H9 (cell line): ENCODE measurements at regions not wholly inside any gene's neighbourhood (a gene's known extent, or its start where the extent isn't known, plus 50 kb on each side); places are given as distances from the start of the nearest gene placed in this dataset.

Experiments used
- DNase-seq: peaks from one replicate; pipeline ENCODE4 v3.0.0-alpha.2; 2017
- H2AFZ ChIP-seq: one replicate; pipeline ENCODE4 v1.6.1; 2013; ENCODE audit warnings: mild to moderate bottlenecking, low read length, control low read depth, moderate library complexity
- H2AK5ac ChIP-seq: 2 replicates; pipeline ENCODE4 v1.6.1; 2013; ENCODE audit warnings: low read length, control low read depth, mixed read lengths; ENCODE audit not compliant: insufficient read length
- H2BK120ac ChIP-seq: one replicate; pipeline ENCODE4 v1.6.1; 2013; ENCODE audit warnings: low read depth, mild to moderate bottlenecking, low read length, control low read depth, inconsistent platforms; ENCODE audit not compliant: poor library complexity, severe bottlenecking
- H2BK12ac ChIP-seq: 2 replicates; pipeline ENCODE4 v1.6.1; 2013; ENCODE audit warnings: low read length, control low read depth, mixed read lengths, low read depth; ENCODE audit not compliant: insufficient read length
- H2BK15ac ChIP-seq: 2 replicates; pipeline ENCODE4 v1.6.1; 2013; ENCODE audit warnings: low read depth, low read length, control low read depth
- H2BK20ac ChIP-seq: one replicate; pipeline ENCODE4 v1.6.1; 2013; ENCODE audit warnings: low read depth, mild to moderate bottlenecking, low read length, control low read depth, inconsistent platforms; ENCODE audit not compliant: poor library complexity, severe bottlenecking
- H2BK5ac ChIP-seq: 2 replicates; pipeline ENCODE4 v1.6.1; 2013; ENCODE audit warnings: low read length, control low read depth, mixed read lengths; ENCODE audit not compliant: insufficient read length
- H3K14ac ChIP-seq: 2 replicates; pipeline ENCODE4 v1.6.1; 2013; ENCODE audit warnings: low read length, control low read depth; ENCODE audit not compliant: insufficient read depth
- H3K18ac ChIP-seq: 2 replicates; pipeline ENCODE4 v1.6.1; 2013; ENCODE audit warnings: low read depth, mild to moderate bottlenecking, mixed read lengths, low read length, control low read depth; ENCODE audit not compliant: insufficient read length
- H3K23ac ChIP-seq: 2 replicates; pipeline ENCODE4 v1.6.1; 2013; ENCODE audit warnings: low read length, control low read depth, mixed read lengths, low read depth; ENCODE audit not compliant: insufficient read length
- H3K23me2 ChIP-seq: 2 replicates; pipeline ENCODE4 v1.6.1; 2013; ENCODE audit warnings: low read depth, mild to moderate bottlenecking, mixed read lengths, low read length, control low read depth; ENCODE audit not compliant: insufficient read length, poor library complexity, severe bottlenecking
- H3K27ac ChIP-seq: 2 replicates; pipeline ENCODE4 v1.5.1; 2013; ENCODE audit warnings: low read length, control low read depth, mixed read lengths, low read depth; ENCODE audit not compliant: insufficient read length
- H3K27me3 ChIP-seq: 2 replicates; pipeline ENCODE4 v1.6.1; 2013; ENCODE audit warnings: low read length, control low read depth, inconsistent platforms; ENCODE audit not compliant: insufficient read depth
- H3K4ac ChIP-seq: 2 replicates; pipeline ENCODE4 v1.6.1; 2013; ENCODE audit warnings: low read depth, mild to moderate bottlenecking, control low read depth, inconsistent platforms, low read length, moderate library complexity
- H3K4me1 ChIP-seq: 2 replicates; pipeline ENCODE4 v1.6.1; 2013; ENCODE audit warnings: low read length, control low read depth, inconsistent platforms; ENCODE audit not compliant: insufficient read depth
- H3K4me2 ChIP-seq: 2 replicates; pipeline ENCODE4 v1.6.1; 2013; ENCODE audit warnings: low read length, control low read depth, mixed read lengths; ENCODE audit not compliant: insufficient read length, insufficient read depth
- H3K56ac ChIP-seq: 2 replicates; pipeline ENCODE4 v1.6.1; 2013; ENCODE audit warnings: low read depth, mild to moderate bottlenecking, mixed read lengths, low read length, control low read depth; ENCODE audit not compliant: insufficient read length
- H3K79me1 ChIP-seq: 2 replicates; pipeline ENCODE4 v1.6.1; 2013; ENCODE audit warnings: low read depth, mild to moderate bottlenecking, moderate library complexity, low read length, control low read depth, inconsistent platforms; ENCODE audit not compliant: insufficient read depth, poor library complexity, severe bottlenecking
- H3K79me2 ChIP-seq: 2 replicates; pipeline ENCODE4 v1.6.1; 2013; ENCODE audit warnings: low read length, control low read depth, inconsistent platforms; ENCODE audit not compliant: insufficient read depth
- H3K9ac ChIP-seq: 2 replicates; pipeline ENCODE4 v1.6.1; 2013; ENCODE audit warnings: low read length, control low read depth, mixed read lengths; ENCODE audit not compliant: insufficient read length; ENCODE audit errors: extremely low read depth
- H3K9me3 ChIP-seq: one replicate; pipeline ENCODE4 v1.6.1; 2013; ENCODE audit warnings: low read depth, low read length, inconsistent platforms; ENCODE audit not compliant: control insufficient read depth
- H3T11ph ChIP-seq: one replicate; pipeline ENCODE4 v1.6.1; 2013; ENCODE audit warnings: mild to moderate bottlenecking, low read length, control low read depth, inconsistent platforms
- H4K20me1 ChIP-seq: one replicate; pipeline ENCODE4 v1.6.1; 2013; ENCODE audit not compliant: control insufficient read depth, insufficient read length, insufficient read depth
- H4K5ac ChIP-seq: 2 replicates; pipeline ENCODE4 v1.6.1; 2013; ENCODE audit warnings: low read depth, mild to moderate bottlenecking, mixed read lengths, low read length, control low read depth; ENCODE audit not compliant: insufficient read length
- H4K8ac ChIP-seq: replicated peaks from 2 replicates; pipeline ENCODE4 v1.6.1; 2013; ENCODE audit warnings: low read length, control low read depth, mixed read lengths, low read depth; ENCODE audit not compliant: insufficient read length
- H4K91ac ChIP-seq: 2 replicates; pipeline ENCODE4 v1.6.1; 2013; ENCODE audit warnings: low read depth, mild to moderate bottlenecking, moderate library complexity, mixed read lengths, low read length, control low read depth; ENCODE audit not compliant: insufficient read length
- H3K27ac Mint-ChIP-seq, 3 experiments: 2 replicates in 2 of 3; 3 replicates in 1 of 3; pipeline ENCODE4 v1.8.0; 2020 to 2021; ENCODE audit warnings: mixed read lengths in 3 of 3, mild to moderate bottlenecking in 1 of 3, moderate library complexity in 1 of 3
- H3K27me3 Mint-ChIP-seq: 2 replicates; pipeline ENCODE4 v1.8.0; 2021; ENCODE audit warnings: low read depth, mild to moderate bottlenecking, moderate library complexity, mixed read lengths
- H3K36me3 Mint-ChIP-seq, 3 experiments: 2 replicates in 2 of 3; 3 replicates in 1 of 3; pipeline ENCODE4 v1.8.0; 2020 to 2021; ENCODE audit warnings: low read depth in 3 of 3, mixed read lengths in 3 of 3; ENCODE audit not compliant: insufficient read depth in 1 of 3
- H3K4me1 Mint-ChIP-seq, 2 experiments: 2 replicates each; pipeline ENCODE4 v1.8.0; 2020; ENCODE audit warnings: mixed read lengths in 2 of 2
- H3K4me3 Mint-ChIP-seq, 2 experiments: 2 replicates in 1 of 2; 3 replicates in 1 of 2; pipeline ENCODE4 v1.8.0; 2020 to 2021; ENCODE audit warnings: mild to moderate bottlenecking in 2 of 2, mixed read lengths in 2 of 2, moderate library complexity in 1 of 2
- H3K9me3 Mint-ChIP-seq, 2 experiments: 2 replicates in 1 of 2; 3 replicates in 1 of 2; pipeline ENCODE4 v1.8.0; 2020; ENCODE audit warnings: mild to moderate bottlenecking in 2 of 2, mixed read lengths in 2 of 2, moderate library complexity in 1 of 2
- WGBS: extraction: QIAGEN DNeasy Blood & Tissue Kit; methylation state at CpG from one replicate; pipeline ENCODE4 v1.1.7; 2013; ENCODE audit warnings: missing lambda C conversion rate, low lambda C conversion rate, mixed read lengths; ENCODE audit not compliant: insufficient read length; ENCODE audit errors: extremely low coverage; 5-methylcytosine and 5-hydroxymethylcytosine counted together
- TF ChIP-seq, protein P1 (sequence below): fragments of 200-600 bp; sonication (generic); conservative IDR thresholded peaks from 3 replicates; pipeline ENCODE4 v1.8.0; 2021; ENCODE audit warnings: antibody characterized with exemption, mild to moderate bottlenecking

DNA sequence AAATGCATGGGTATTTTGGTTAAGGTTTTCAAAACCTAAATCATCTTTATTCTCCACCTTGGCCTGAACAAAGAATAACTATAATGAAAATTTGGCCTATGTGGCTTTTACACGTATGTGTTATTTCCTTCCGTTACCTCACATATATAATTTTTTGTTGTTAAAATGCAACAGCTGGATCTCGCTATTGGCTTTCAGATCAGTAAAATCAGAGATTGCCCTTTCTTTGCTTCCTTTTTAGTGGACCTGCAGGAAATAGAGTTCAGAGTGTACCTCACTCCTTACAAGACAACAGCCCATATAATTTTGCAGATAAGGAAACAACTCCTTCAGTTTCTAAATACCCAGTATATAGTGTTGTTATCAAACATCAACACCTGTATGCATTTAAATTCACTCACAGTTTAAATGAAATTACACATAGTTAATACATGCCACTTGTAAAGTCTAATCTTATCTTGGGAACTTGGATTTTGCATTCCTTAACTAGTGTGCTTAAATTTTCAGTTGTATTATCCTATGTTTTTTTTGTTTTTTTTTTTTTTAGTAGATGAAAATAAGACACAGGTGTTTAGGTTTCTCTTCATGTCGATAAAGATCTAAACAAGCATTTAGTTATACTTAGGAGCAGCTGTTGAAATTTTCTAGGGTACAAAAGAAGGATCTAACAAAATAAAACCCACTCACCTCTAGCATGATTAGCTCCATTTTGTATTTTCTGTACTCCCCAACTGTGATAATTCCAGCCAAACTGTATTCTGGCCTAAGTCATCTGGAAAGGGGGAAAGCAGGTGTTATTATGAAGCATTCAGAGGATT, 96.2 kb upstream of the SPRY1 start:
- TF ChIP-seq, protein P1, sequence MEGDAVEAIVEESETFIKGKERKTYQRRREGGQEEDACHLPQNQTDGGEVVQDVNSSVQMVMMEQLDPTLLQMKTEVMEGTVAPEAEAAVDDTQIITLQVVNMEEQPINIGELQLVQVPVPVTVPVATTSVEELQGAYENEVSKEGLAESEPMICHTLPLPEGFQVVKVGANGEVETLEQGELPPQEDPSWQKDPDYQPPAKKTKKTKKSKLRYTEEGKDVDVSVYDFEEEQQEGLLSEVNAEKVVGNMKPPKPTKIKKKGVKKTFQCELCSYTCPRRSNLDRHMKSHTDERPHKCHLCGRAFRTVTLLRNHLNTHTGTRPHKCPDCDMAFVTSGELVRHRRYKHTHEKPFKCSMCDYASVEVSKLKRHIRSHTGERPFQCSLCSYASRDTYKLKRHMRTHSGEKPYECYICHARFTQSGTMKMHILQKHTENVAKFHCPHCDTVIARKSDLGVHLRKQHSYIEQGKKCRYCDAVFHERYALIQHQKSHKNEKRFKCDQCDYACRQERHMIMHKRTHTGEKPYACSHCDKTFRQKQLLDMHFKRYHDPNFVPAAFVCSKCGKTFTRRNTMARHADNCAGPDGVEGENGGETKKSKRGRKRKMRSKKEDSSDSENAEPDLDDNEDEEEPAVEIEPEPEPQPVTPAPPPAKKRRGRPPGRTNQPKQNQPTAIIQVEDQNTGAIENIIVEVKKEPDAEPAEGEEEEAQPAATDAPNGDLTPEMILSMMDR = no peak

More for the DNA sequence above, 96.2 kb upstream of the SPRY1 start:
- Mint-ChIP-seq H3K4me1 (peaks cover 44 to 48% of the 10 kb centered on the region in 2 experiments), H3K27ac (no peak overlapping the region), H3K9me3 (no peaks in the 10 kb centered on the region; a peak in 1 of 5 replicates), H3K36me3 (no peaks in the 10 kb centered on the region; a peak in 1 of 7 replicates), H3K27me3 (no peaks in the 10 kb centered on the region), H3K4me3 (no peak overlapping the region)
- H3K27me3 ChIP-seq = no peaks in the 10 kb centered on the region
- H2AK5ac ChIP-seq = no peak overlapping the region
- H3K18ac ChIP-seq = no peak overlapping the region
- H3T11ph ChIP-seq = no peak overlapping the region
- no peak for DNase-seq
- WGBS = no CpG with 5 or more reads among the region's 4 CpGs
- no peak overlapping the region for H3K4me2 ChIP-seq
- no peaks in the 10 kb centered on the region for H3K9me3 ChIP-seq
- no peaks in the 10 kb centered on the region for H3K79me1 ChIP-seq
- no peak overlapping the region for H2BK20ac ChIP-seq
- peaks cover 10% of the 10 kb centered on the region; the same call in 1 of the 2 replicates for H3K4me1 ChIP-seq
- no peak overlapping the region for H3K23ac ChIP-seq
- H2BK12ac ChIP-seq = no peak overlapping the region
- H3K23me2 ChIP-seq = no peaks in the 10 kb centered on the region
- H3K27ac ChIP-seq = no peak overlapping the region
- no peak overlapping the region for H3K9ac ChIP-seq
- no peak overlapping the region for H2BK15ac ChIP-seq
- no peaks in the 10 kb centered on the region for H4K20me1 ChIP-seq
- H3K56ac ChIP-seq = no peak overlapping the region
- no peak overlapping the region for H4K91ac ChIP-seq
- no peak overlapping the region for H2AFZ ChIP-seq
- no peak overlapping the region for H4K8ac ChIP-seq
- H4K5ac ChIP-seq = no peak overlapping the region
- H3K14ac ChIP-seq = no peak overlapping the region
- no peak overlapping the region for H2BK120ac ChIP-seq
- no peaks in the 10 kb centered on the region for H3K79me2 ChIP-seq
- no peak overlapping the region for H3K4ac ChIP-seq
- H2BK5ac ChIP-seq = no peak overlapping the region
